ENCODE measurements at regions not wholly inside any gene's neighbourhood (a gene's known extent, or its start where the extent isn't known, plus 50 kb on each side); places are given as distances from the start of the nearest gene placed in this dataset.

DNA sequence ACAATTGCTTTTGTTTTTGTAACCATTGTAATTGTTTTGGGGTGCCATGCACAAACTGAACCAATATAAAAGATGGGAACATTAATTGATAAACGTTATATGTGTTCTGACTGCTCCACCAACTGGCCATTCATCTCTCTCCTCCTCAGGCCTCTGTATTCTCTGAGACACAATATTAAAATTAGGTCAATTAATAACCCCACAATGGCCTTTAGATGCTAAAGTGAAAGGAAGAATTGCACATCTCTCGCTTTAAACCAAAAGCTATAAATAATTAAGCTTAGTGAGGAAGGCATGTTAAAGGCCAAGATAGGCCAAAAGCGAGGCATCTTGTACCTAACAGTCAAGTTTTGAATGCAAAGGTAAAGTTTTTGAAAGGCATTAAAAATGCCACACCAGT lies 448.4 kb upstream of the ITGA1 start:
- TF ChIP-seq, protein P1, sequence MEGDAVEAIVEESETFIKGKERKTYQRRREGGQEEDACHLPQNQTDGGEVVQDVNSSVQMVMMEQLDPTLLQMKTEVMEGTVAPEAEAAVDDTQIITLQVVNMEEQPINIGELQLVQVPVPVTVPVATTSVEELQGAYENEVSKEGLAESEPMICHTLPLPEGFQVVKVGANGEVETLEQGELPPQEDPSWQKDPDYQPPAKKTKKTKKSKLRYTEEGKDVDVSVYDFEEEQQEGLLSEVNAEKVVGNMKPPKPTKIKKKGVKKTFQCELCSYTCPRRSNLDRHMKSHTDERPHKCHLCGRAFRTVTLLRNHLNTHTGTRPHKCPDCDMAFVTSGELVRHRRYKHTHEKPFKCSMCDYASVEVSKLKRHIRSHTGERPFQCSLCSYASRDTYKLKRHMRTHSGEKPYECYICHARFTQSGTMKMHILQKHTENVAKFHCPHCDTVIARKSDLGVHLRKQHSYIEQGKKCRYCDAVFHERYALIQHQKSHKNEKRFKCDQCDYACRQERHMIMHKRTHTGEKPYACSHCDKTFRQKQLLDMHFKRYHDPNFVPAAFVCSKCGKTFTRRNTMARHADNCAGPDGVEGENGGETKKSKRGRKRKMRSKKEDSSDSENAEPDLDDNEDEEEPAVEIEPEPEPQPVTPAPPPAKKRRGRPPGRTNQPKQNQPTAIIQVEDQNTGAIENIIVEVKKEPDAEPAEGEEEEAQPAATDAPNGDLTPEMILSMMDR (IDR thresholded peaks at IDR 0.05; ENCODE audit: poor library complexity): no peak
- TF ChIP-seq EZH2 (IDR thresholded peaks at IDR 0.05; ENCODE audit: borderline replicate concordance): no peak

Data from hepatocyte (in vitro differentiated cells).